Endothelial cell of umbilical vein (primary cell): ENCODE measurements at regions not wholly inside any gene's neighbourhood (a gene's known extent, or its start where the extent isn't known, plus 50 kb on each side); places are given as distances from the start of the nearest gene placed in this dataset.

Experiments used
- BruUV-seq: library from RNA; stranded (reverse); fragments of 400-500 nt; replicated peaks from 2 replicates; lab custom pipeline; 2021; lab: Mats Ljungman, UMichigan
- CTCF ChIA-PET: fragments of 300-600, 350-600 bp; sonication (Branson Sonifier 250); formaldehyde crosslinking; loops from one replicate; lab custom pipeline; 2021; ENCODE audit warnings: antibody characterized with exemption, inconsistent platforms; lab: Charles Lee
- POLR2A ChIA-PET: fragments of 300-600, 350-600 bp; sonication (Branson Sonifier 250); formaldehyde crosslinking; loops from one replicate; lab custom pipeline; 2021; ENCODE audit warnings: antibody characterized with exemption, inconsistent platforms; lab: Charles Lee
- DNase-seq: peaks from one replicate; pipeline ENCODE4 v3.0.0-alpha.2; 2011; ENCODE audit warnings: low read depth, low spot score
- FAIRE-seq: peaks from 2 replicates; lab custom pipeline; 2011; peaks lifted over from hg19 to GRCh38; lab: Jason Lieb, UNC
- H2AFZ ChIP-seq: 2 replicates; pipeline ENCODE4 v1.6.0; 2012; ENCODE audit warnings: low read depth, low read length, control low read depth, inconsistent platforms
- H3K27ac ChIP-seq: 2 replicates; pipeline ENCODE4 v1.5.1; 2011; ENCODE audit warnings: low read depth, mild to moderate bottlenecking, control low read depth, low read length, moderate library complexity; ENCODE audit not compliant: insufficient read depth
- H3K27me3 ChIP-seq, 2 experiments: 2 replicates each; pipeline versions ENCODE4 v1.6.0 to v1.6.1; 2011; ENCODE audit warnings: low read length in 2 of 2, mixed read lengths in 1 of 2; ENCODE audit not compliant: control insufficient read depth in 2 of 2, insufficient read depth in 2 of 2
- H3K36me3 ChIP-seq, 2 experiments: 2 replicates in 1 of 2; 3 replicates in 1 of 2; pipeline ENCODE4 v1.5.1; 2011; ENCODE audit warnings: low read length in 2 of 2, mild to moderate bottlenecking in 1 of 2, moderate library complexity in 1 of 2; ENCODE audit not compliant: control insufficient read depth in 2 of 2, insufficient read depth in 2 of 2; ENCODE audit errors: extremely low read depth in 1 of 2
- H3K4me1 ChIP-seq: 3 replicates; pipeline ENCODE4 v1.5.1; 2011; ENCODE audit warnings: mild to moderate bottlenecking, low read length; ENCODE audit not compliant: control insufficient read depth, insufficient read depth; ENCODE audit errors: extremely low read depth
- H3K4me2 ChIP-seq: 2 replicates; pipeline ENCODE4 v1.6.1; 2011; ENCODE audit warnings: low read length, control low read depth, mixed read lengths; ENCODE audit not compliant: insufficient read depth
- H3K4me3 ChIP-seq, 3 experiments: fragments of 200-600 bp in 1 of 3; sonication (generic), shearing (Covaris generic) in 1 of 3; replicated peaks in 1 of 3; 2 replicates each; pipeline ENCODE4 v1.5.1; 2011 to 2016; ENCODE audit warnings: control low read depth in 3 of 3, low read length in 3 of 3, mild to moderate bottlenecking in 2 of 3, inconsistent platforms in 1 of 3, low read depth in 1 of 3, moderate library complexity in 1 of 3; ENCODE audit not compliant: insufficient read depth in 1 of 3
- H3K79me2 ChIP-seq: 2 replicates; pipeline ENCODE4 v1.6.0; 2012; ENCODE audit warnings: low read length, inconsistent platforms; ENCODE audit not compliant: control insufficient read depth, insufficient read depth
- H3K9ac ChIP-seq: replicated peaks from 2 replicates; pipeline ENCODE3; 2011; ENCODE audit warnings: low read length, control low read depth; ENCODE audit not compliant: insufficient read depth; ENCODE audit errors: extremely low read depth
- H3K9me1 ChIP-seq: replicated peaks from 3 replicates; pipeline ENCODE4 v1.6.0; 2011; ENCODE audit warnings: mild to moderate bottlenecking, low read length; ENCODE audit not compliant: control insufficient read depth, insufficient read depth; ENCODE audit errors: extremely low read depth
- H3K9me3 ChIP-seq: replicated peaks from 2 replicates; pipeline ENCODE4 v1.5.1; 2012; ENCODE audit warnings: low read length, inconsistent platforms; ENCODE audit not compliant: control insufficient read depth, insufficient read depth
- H4K20me1 ChIP-seq: replicated peaks from 2 replicates; pipeline ENCODE3; 2011; ENCODE audit warnings: mild to moderate bottlenecking, low read length; ENCODE audit not compliant: control insufficient read depth, insufficient read depth; ENCODE audit errors: extremely low read depth
- EZH2 ChIP-seq: IDR thresholded peaks from 2 replicates; pipeline ENCODE4 v1.6.1; 2012; ENCODE audit warnings: borderline replicate concordance, low read depth, mild to moderate bottlenecking, moderate library complexity, low read length, inconsistent platforms; ENCODE audit not compliant: severe bottlenecking
- FOS ChIP-seq: IDR thresholded peaks from 2 replicates; pipeline ENCODE4 v1.6.1; 2011; ENCODE audit warnings: mild to moderate bottlenecking, low read length, moderate library complexity, borderline replicate concordance; ENCODE audit not compliant: insufficient read depth
- GATA2 ChIP-seq: IDR thresholded peaks from 2 replicates; pipeline ENCODE4 v1.7.0; 2011; ENCODE audit warnings: low read depth, mild to moderate bottlenecking, moderate library complexity, mixed read lengths, low read length; ENCODE audit not compliant: insufficient read length, insufficient read depth
- JUN ChIP-seq: IDR thresholded peaks from 2 replicates; pipeline ENCODE4 v1.6.1; 2011; ENCODE audit warnings: borderline replicate concordance, low read depth; ENCODE audit not compliant: insufficient read length, insufficient read depth
- MYC ChIP-seq: IDR thresholded peaks from one replicate; pipeline ENCODE4 v1.6.1; 2011; ENCODE audit warnings: mild to moderate bottlenecking, low read depth, low read length
- POLR2A ChIP-seq: IDR thresholded peaks from 2 replicates; pipeline ENCODE4 v1.6.1; 2012; ENCODE audit warnings: low read depth, mild to moderate bottlenecking, control low read depth, low read length
- POLR2AphosphoS5 ChIP-seq: IDR thresholded peaks from 2 replicates; pipeline ENCODE4 v1.6.1; 2012; ENCODE audit warnings: low read depth, mild to moderate bottlenecking, control low read depth, low read length, moderate library complexity; ENCODE audit not compliant: insufficient read depth
- dilution Hi-C: fragments of 300-500 bp; cut with MboI; formaldehyde crosslinking; loops from one replicate; pipeline ENCODE4 v1.15.0; 2019; ENCODE audit warnings: low sequenced_read_pairs; ENCODE audit not compliant: extremely low pct_ligation_motif_present
- intact Hi-C: fragments of 100-400 bp; cut with micrococcal nuclease; formaldehyde crosslinking; loops from one replicate; pipeline ENCODE4 v1.10.0; 2022
- TF ChIP-seq, protein P1 (sequence below), 2 donors: IDR thresholded peaks; 1 replicate in 1 of 2; 2 replicates in 1 of 2; pipeline ENCODE4 v1.5.1; 2011; ENCODE audit warnings: low read length in 2 of 2, mild to moderate bottlenecking in 2 of 2, moderate library complexity in 2 of 2, control low read depth in 1 of 2, inconsistent platforms in 1 of 2, low read depth in 1 of 2; ENCODE audit not compliant: insufficient read depth in 1 of 2; ENCODE audit errors: extremely low read depth in 1 of 2
- TF ChIP-seq, protein P2 (sequence below): IDR thresholded peaks from 2 replicates; pipeline ENCODE4 v1.6.1; 2011; ENCODE audit not compliant: insufficient read depth, insufficient read length

DNA sequence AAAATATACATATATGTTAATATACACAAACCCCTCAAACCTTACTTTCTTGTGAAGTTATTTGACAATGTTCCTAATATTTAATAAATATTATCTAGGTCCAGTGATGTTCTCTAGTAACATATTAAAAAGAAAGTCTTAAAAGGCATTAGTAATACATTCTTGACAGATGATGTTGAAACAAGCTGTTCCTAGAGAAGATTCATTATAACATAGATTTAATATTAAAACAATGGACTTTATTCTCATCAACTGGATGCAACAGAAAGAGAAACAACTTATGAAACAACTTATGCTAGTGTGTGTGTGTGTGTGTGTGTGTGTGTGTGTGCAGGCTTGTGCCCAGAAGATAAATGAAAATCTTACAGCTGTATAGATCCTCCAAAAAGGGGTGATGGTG lies 68.5 kb upstream of the PLXNA2 start:
- no peaks in the 10 kb centered on the region for H3K9me1 ChIP-seq
- H3K4me3 ChIP-seq, result no peak overlapping the region
- no peaks in the 10 kb centered on the region for H3K9me3 ChIP-seq
- TF ChIP-seq POLR2AphosphoS5 (no peak), JUN (no peak), EZH2 (no peak), POLR2A (no peak)
- TF ChIP-seq, protein P1, sequence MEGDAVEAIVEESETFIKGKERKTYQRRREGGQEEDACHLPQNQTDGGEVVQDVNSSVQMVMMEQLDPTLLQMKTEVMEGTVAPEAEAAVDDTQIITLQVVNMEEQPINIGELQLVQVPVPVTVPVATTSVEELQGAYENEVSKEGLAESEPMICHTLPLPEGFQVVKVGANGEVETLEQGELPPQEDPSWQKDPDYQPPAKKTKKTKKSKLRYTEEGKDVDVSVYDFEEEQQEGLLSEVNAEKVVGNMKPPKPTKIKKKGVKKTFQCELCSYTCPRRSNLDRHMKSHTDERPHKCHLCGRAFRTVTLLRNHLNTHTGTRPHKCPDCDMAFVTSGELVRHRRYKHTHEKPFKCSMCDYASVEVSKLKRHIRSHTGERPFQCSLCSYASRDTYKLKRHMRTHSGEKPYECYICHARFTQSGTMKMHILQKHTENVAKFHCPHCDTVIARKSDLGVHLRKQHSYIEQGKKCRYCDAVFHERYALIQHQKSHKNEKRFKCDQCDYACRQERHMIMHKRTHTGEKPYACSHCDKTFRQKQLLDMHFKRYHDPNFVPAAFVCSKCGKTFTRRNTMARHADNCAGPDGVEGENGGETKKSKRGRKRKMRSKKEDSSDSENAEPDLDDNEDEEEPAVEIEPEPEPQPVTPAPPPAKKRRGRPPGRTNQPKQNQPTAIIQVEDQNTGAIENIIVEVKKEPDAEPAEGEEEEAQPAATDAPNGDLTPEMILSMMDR (IDR thresholded peaks at IDR 0.05; ENCODE audit: extremely low read depth in 1 of 2, insufficient read depth in 1 of 2, low read depth in 1 of 2, low read length in 2 of 2), result no peak
- H3K4me1 ChIP-seq, result no peaks in the 10 kb centered on the region
- intact Hi-C loops, result no loop called here
- DNase-seq (no peak), FAIRE-seq (no peak)
- no peak overlapping the region for H3K9ac ChIP-seq
- no peaks in the 10 kb centered on the region for H3K79me2 ChIP-seq
- H3K27ac ChIP-seq, result no peak overlapping the region
- dilution Hi-C loops, result no loop called here
- H3K4me2 ChIP-seq, result no peak overlapping the region
- no peaks in the 10 kb centered on the region for H3K36me3 ChIP-seq
- CTCF ChIA-PET, result no interaction called here
- no peak overlapping the region for H2AFZ ChIP-seq
- no peaks in the 10 kb centered on the region for H3K27me3 ChIP-seq
- POLR2A ChIA-PET, result no interaction called here
- BruUV-seq, result no TSS peak
- no peaks in the 10 kb centered on the region for H4K20me1 ChIP-seq

DNA sequence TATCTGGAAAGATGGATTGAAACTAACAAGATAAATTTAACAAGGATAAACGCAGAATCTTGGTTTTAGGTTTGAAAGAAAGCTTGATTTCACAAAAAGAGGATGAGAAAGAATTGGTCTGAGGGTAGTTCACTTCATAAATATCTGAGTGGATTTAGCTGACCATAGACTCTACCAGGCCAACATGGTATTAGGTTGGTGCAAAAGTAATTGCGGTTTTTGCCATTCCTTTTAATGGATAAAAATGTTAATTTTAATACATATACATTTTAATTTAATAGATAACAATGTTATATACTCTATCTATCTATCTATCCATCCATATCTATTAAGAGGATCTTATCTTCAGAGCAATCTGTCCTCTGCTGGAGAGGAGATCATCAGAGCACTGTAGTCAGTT lies 70.2 kb upstream of the PLXNA2 start:
- no peak for FAIRE-seq

More for the DNA sequence above, 70.2 kb upstream of the PLXNA2 start:
- Histone ChIP-seq H3K79me2 (no peaks in the 10 kb centered on the region), H3K9me3 (no peaks in the 10 kb centered on the region), H3K4me2 (no peak overlapping the region), H3K27me3 (no peaks in the 10 kb centered on the region), H3K4me3 (no peak overlapping the region), H3K9me1 (no peaks in the 10 kb centered on the region), H3K4me1 (no peaks in the 10 kb centered on the region), H3K27ac (no peak overlapping the region), H2AFZ (no peak overlapping the region), H3K9ac (no peak overlapping the region), H3K36me3 (no peaks in the 10 kb centered on the region), H4K20me1 (no peaks in the 10 kb centered on the region)
- dilution Hi-C loops, result no loop called here
- POLR2A ChIA-PET, result no interaction called here
- intact Hi-C loops, result no loop called here
- no TSS peak for BruUV-seq
- CTCF ChIA-PET, result no interaction called here
- TF ChIP-seq, protein P1 (IDR thresholded peaks at IDR 0.05; ENCODE audit: extremely low read depth in 1 of 2, insufficient read depth in 1 of 2, low read depth in 1 of 2, low read length in 2 of 2), result no peak
- TF ChIP-seq GATA2 (no peak), EZH2 (no peak), MYC (no peak), FOS (no peak), JUN (no peak), POLR2A (no peak), POLR2AphosphoS5 (no peak)
- TF ChIP-seq, protein P2, sequence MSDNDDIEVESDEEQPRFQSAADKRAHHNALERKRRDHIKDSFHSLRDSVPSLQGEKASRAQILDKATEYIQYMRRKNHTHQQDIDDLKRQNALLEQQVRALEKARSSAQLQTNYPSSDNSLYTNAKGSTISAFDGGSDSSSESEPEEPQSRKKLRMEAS, result no peak
- DNase-seq, result no peak
